ENCODE measurements at regions not wholly inside any gene's neighbourhood (a gene's known extent, or its start where the extent isn't known, plus 50 kb on each side); places are given as distances from the start of the nearest gene placed in this dataset.

DNA sequence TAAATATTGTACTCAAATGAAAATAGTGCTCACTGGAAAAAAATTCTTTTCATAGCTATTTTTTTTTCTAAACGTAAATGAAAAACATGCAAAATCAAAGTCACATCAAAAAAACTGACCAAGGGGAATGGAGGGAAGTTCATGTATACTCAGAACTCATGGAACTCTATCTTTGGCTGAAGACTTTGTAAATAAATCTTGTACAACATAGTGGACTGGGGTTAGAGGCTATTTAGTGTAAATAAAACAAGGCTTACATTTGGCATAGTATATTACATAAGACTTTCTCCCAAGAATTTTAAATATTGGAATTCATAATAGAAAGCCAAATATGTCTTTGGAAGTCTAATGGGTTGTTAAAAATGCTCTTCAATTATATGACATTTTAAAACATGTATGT lies 59.8 kb upstream of the PDE5A start:
- no peak overlapping the region for H3K4me3 ChIP-seq (ENCODE audit: low read depth, low read length)
- TF ChIP-seq, protein P1, sequence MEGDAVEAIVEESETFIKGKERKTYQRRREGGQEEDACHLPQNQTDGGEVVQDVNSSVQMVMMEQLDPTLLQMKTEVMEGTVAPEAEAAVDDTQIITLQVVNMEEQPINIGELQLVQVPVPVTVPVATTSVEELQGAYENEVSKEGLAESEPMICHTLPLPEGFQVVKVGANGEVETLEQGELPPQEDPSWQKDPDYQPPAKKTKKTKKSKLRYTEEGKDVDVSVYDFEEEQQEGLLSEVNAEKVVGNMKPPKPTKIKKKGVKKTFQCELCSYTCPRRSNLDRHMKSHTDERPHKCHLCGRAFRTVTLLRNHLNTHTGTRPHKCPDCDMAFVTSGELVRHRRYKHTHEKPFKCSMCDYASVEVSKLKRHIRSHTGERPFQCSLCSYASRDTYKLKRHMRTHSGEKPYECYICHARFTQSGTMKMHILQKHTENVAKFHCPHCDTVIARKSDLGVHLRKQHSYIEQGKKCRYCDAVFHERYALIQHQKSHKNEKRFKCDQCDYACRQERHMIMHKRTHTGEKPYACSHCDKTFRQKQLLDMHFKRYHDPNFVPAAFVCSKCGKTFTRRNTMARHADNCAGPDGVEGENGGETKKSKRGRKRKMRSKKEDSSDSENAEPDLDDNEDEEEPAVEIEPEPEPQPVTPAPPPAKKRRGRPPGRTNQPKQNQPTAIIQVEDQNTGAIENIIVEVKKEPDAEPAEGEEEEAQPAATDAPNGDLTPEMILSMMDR (IDR thresholded peaks at IDR 0.05; ENCODE audit: low read depth, low read length), result no peak

DNA sequence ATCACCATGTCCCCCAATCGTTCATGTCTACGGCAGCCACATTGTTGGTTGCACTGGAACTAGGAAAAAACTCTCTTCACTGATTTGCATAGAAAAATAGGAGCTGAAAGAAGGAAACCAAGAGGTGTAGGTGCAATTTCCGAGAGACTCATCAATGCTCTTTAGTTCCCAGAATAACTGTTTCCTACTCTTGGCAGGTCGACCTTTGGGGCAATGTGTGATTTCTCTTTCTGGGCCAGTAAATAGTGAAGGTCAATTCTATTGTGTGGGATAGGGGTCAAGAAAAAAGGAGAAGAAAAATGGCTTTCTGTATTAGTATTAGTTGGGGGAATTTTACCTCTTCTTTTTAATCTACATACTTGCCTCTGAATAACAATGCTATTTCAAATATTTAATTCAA lies 55.9 kb upstream of the PDE5A start:
- TF ChIP-seq, protein P1 (IDR thresholded peaks at IDR 0.05; ENCODE audit: low read depth, low read length), result no peak
- H3K4me3 ChIP-seq (ENCODE audit: low read depth, low read length), result no peak overlapping the region

DNA sequence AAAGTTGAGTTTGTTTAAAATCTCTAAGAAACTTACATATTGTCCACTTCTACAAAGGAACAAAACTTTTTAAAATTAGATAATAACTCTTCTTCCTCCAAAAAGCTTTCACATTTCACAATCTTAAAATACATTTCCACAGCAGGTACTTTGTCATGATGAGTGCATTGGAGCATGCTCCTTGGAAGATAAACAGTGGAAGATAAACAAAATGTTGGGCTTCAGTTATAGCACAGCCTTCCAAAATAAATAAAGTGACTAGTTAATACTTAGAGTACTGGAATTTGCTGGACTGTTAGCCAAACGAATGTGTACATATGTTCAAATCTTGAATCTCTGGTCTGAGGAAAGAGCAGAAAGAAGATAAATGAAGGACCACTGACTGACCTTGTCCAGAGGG lies 54.9 kb upstream of the PDE5A start:
- no peak overlapping the region for H3K4me3 ChIP-seq (ENCODE audit: low read depth, low read length)
- TF ChIP-seq, protein P1 (IDR thresholded peaks at IDR 0.05; ENCODE audit: low read depth, low read length), result no peak

DNA sequence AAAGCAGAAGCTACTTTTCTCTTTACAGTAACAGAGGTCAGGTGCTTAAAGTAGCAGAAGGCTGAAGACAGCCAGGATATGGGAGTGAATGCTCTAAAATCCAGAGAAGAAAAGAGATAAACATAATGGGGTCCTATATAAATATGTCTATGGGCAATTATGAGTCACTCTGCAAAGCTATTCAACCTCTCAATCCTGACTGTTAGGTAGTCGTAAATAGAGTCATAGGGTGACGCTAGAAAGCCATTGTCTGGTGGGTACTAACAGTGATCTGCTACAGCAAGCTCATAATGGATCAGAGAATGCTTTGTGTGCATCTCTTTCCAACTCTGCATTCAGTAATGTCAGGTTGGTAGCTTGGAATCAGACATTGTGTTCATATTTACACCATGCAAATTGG lies 53.5 kb upstream of the PDE5A start:
- TF ChIP-seq, protein P1 (IDR thresholded peaks at IDR 0.05; ENCODE audit: low read depth, low read length), result no peak
- H3K4me3 ChIP-seq (ENCODE audit: low read depth, low read length), result no peak overlapping the region

DNA sequence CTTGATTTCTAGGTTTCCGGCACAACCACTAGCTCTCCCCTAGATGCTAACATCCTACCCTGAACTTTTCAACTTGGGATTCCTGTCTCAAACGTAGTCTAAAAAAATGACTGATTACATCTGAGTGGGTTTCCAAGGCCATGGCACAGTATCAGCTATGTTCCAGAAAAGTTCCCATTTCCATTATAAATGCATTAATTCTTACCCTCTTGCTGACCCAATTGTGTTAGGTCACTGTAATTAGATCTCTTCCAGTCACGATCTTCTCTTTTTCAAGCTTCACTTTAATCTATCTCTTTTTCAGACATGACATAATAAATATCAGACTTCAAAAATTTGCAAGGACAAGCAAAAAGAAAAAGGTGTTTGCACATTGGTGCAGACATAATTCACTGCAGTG lies 50.6 kb upstream of the PDE5A start:
- H3K4me3 ChIP-seq (ENCODE audit: low read depth, low read length), result no peak overlapping the region; the same call in 1 of the 2 replicates
- TF ChIP-seq, protein P1 (IDR thresholded peaks at IDR 0.05; ENCODE audit: low read depth, low read length), result no peak

DNA sequence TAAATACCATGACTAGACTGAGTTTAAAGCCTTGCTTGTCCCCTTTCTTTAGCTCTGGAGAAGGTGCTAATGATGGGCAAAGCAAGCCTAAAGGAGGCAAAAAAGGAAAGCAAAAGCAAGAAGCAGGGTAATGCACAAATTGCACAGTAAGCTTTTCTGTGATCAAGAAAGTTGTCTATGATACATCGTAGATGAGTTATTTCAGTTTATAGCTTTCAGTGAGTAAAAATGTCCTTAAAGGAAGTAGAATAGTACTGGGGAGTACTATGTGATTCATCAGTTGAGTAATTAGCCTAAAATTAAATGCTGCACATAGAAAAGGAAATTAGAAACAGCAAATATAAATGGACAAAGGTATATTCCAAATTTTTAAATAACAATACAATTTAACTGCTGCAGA lies 50.2 kb upstream of the PDE5A start:
- H3K4me3 ChIP-seq (ENCODE audit: low read depth, low read length), result peak overlapping the region; percentile 42
- TF ChIP-seq, protein P1 (IDR thresholded peaks at IDR 0.05; ENCODE audit: low read depth, low read length), result no peak

Measured in WI38 (cell line).